ENCODE measurements at regions not wholly inside any gene's neighbourhood (a gene's known extent, or its start where the extent isn't known, plus 50 kb on each side); places are given as distances from the start of the nearest gene placed in this dataset.
"Not testable (repeated sequence)": the region's sequence is repeated elsewhere in the genome, so short reads cannot be mapped to it uniquely, and the experiment has no call there.

DNA sequence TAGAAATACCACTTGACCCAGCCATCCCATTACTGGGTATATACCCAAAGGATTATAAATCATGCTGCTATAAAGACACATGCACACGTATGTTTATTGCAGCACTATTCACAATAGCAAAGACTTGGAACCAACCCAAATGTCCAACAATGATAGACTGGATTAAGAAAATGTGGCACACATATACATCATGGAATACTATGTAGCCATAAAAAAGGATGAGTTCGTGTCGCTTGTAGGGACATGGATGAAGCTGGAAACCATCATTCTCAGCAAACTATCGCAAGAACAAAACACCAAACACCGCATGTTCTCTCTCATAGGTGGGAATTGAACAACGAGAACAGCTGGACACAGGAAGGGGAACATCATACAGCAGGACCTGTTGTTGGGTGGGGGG is 68.1 kb upstream of the PLEKHG4B start:
- H2AK9ac ChIP-seq (replicated peaks; ENCODE audit: low read depth, low read length, poor library complexity); H2BK15ac ChIP-seq (ENCODE audit: low read depth, low read length); H3K4me1 ChIP-seq (ENCODE audit: control insufficient read depth, insufficient read depth, low read length); H3K9ac ChIP-seq (ENCODE audit: low read depth, low read length); H3K4me2 ChIP-seq (ENCODE audit: low read depth, low read length); H2BK5ac ChIP-seq (ENCODE audit: low read depth, low read length, poor library complexity, severe bottlenecking); H3K79me1 ChIP-seq (ENCODE audit: low read depth in 1 of 2, low read length in 2 of 2); H3K18ac ChIP-seq (ENCODE audit: low read depth, low read length); in situ Hi-C loops (cut with MboI; ENCODE audit: low sequenced_read_pairs); H3K9me1 ChIP-seq (ENCODE audit: insufficient read depth, low read length); H3K36me3 ChIP-seq (ENCODE audit: control insufficient read depth, insufficient read depth, low read length); H2AFZ ChIP-seq (replicated peaks; ENCODE audit: low read length, poor library complexity); H3K56ac ChIP-seq (ENCODE audit: extremely low read depth, insufficient read depth, low read length); H4K20me1 ChIP-seq (ENCODE audit: insufficient read depth, low read length); H4K5ac ChIP-seq (ENCODE audit: low read depth, low read length); ATAC-seq (ENCODE audit: low read depth); H3K4me3 ChIP-seq (ENCODE audit: insufficient read depth, low read depth, low read length); H4K91ac ChIP-seq (ENCODE audit: insufficient read depth, low read depth, low read length); H4K8ac ChIP-seq (ENCODE audit: low read depth in 2 of 2, low read length in 2 of 2); H2AK5ac ChIP-seq (ENCODE audit: low read depth, low read length); H3K27ac ChIP-seq (ENCODE audit: insufficient read depth, low read length); H2BK20ac ChIP-seq (ENCODE audit: low read depth, low read length); H2BK120ac ChIP-seq (ENCODE audit: low read depth, low read length); H3K9me3 ChIP-seq (ENCODE audit: control insufficient read depth, insufficient read depth, low read length); H3K23ac ChIP-seq (ENCODE audit: low read depth, low read length); dilution Hi-C loops (cut with HindIII; ENCODE audit: low sequenced_read_pairs, unreplicated experiment); CTCF ChIA-PET; H3K27me3 ChIP-seq (ENCODE audit: control insufficient read depth, insufficient read depth, low read length); DNase-seq; intact Hi-C loops (cut with micrococcal nuclease); H3K4ac ChIP-seq (ENCODE audit: low read depth, low read length); BruUV-seq (replicated peaks); H3K14ac ChIP-seq (replicated peaks; ENCODE audit: low read depth, low read length): not testable (repeated sequence)
- POLR2A ChIA-PET (ENCODE audit: unreplicated experiment) = interaction anchor here (0.7 kb wide), 1 partner anchor 9 kb away, joined by 3 read pairs; no protein-coding TSS in a partner anchor
- WGBS, 2 experiments (ENCODE audit: extremely low coverage in 2 of 2, insufficient read length in 1 of 2) = no CpG with 5 or more reads among the region's 6 CpGs

DNA sequence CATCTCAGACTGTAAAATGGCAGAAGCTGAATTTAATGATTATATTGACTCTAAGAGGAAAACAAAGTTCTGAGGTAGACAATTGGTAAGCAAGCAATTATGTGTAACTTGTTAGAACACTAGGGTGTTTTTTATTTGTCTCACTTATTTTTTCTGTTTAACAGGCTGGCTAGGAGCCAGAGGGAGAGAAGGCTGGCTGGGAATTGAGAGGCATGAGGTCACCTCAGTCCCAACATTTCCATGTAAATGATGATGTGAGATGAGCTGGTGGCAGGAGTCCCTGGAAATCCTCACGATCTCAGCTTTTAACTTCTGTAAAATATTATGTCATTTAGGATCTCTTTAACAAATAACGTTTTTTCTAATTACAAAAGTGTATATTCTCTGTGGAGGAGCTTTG is 66.9 kb upstream of the PLEKHG4B start:
- H2BK120ac ChIP-seq (ENCODE audit: low read depth, low read length); H3K23ac ChIP-seq (ENCODE audit: low read depth, low read length); H4K8ac ChIP-seq (ENCODE audit: low read depth in 2 of 2, low read length in 2 of 2); H2AK5ac ChIP-seq (ENCODE audit: low read depth, low read length); H3K4me3 ChIP-seq (ENCODE audit: insufficient read depth, low read depth, low read length); H3K4ac ChIP-seq (ENCODE audit: low read depth, low read length); H4K20me1 ChIP-seq (ENCODE audit: insufficient read depth, low read length); H2BK20ac ChIP-seq (ENCODE audit: low read depth, low read length); CTCF ChIA-PET; intact Hi-C loops (cut with micrococcal nuclease); ATAC-seq (ENCODE audit: low read depth); H3K27ac ChIP-seq (ENCODE audit: insufficient read depth, low read length); H3K27me3 ChIP-seq (ENCODE audit: control insufficient read depth, insufficient read depth, low read length); in situ Hi-C loops (cut with MboI; ENCODE audit: low sequenced_read_pairs); BruUV-seq (replicated peaks); H3K9me3 ChIP-seq (ENCODE audit: control insufficient read depth, insufficient read depth, low read length); H3K18ac ChIP-seq (ENCODE audit: low read depth, low read length); H3K9ac ChIP-seq (ENCODE audit: low read depth, low read length); H3K56ac ChIP-seq (ENCODE audit: extremely low read depth, insufficient read depth, low read length); dilution Hi-C loops (cut with HindIII; ENCODE audit: low sequenced_read_pairs, unreplicated experiment); H3K4me2 ChIP-seq (ENCODE audit: low read depth, low read length); H2BK5ac ChIP-seq (ENCODE audit: low read depth, low read length, poor library complexity, severe bottlenecking); H3K14ac ChIP-seq (replicated peaks; ENCODE audit: low read depth, low read length); H4K91ac ChIP-seq (ENCODE audit: insufficient read depth, low read depth, low read length); DNase-seq; POLR2A ChIA-PET (ENCODE audit: unreplicated experiment); H3K4me1 ChIP-seq (ENCODE audit: control insufficient read depth, insufficient read depth, low read length); H3K36me3 ChIP-seq (ENCODE audit: control insufficient read depth, insufficient read depth, low read length); H2AK9ac ChIP-seq (replicated peaks; ENCODE audit: low read depth, low read length, poor library complexity); H2BK15ac ChIP-seq (ENCODE audit: low read depth, low read length); H2AFZ ChIP-seq (replicated peaks; ENCODE audit: low read length, poor library complexity); H4K5ac ChIP-seq (ENCODE audit: low read depth, low read length); H3K9me1 ChIP-seq (ENCODE audit: insufficient read depth, low read length); H3K79me1 ChIP-seq (ENCODE audit: low read depth in 1 of 2, low read length in 2 of 2): not testable (repeated sequence)
- no CpG with 5 or more reads among the region's 2 CpGs for WGBS, 2 experiments (ENCODE audit: extremely low coverage in 2 of 2, insufficient read length in 1 of 2)

Data from IMR-90 (cell line).